Thyroid gland (tissue), 4 donors: ENCODE measurements at regions not wholly inside any gene's neighbourhood (a gene's known extent, or its start where the extent isn't known, plus 50 kb on each side); places are given as distances from the start of the nearest gene placed in this dataset.

Source experiments
- DNase-seq, 2 donors: peaks; one replicate each; pipeline ENCODE4 v3.0.0-alpha.2; 2019
- H3K27ac ChIP-seq, 3 donors: fragments of 200-600 bp; sonication (generic); 1 replicate in 2 of 3; 2 replicates in 1 of 3; pipeline ENCODE4 v1.5.1; 2016 to 2019; ENCODE audit warnings: mild to moderate bottlenecking in 1 of 3, moderate library complexity in 1 of 3
- H3K27me3 ChIP-seq: fragments of 200-600 bp; sonication (generic); one replicate; pipeline ENCODE4 v1.5.1; 2019
- H3K36me3 ChIP-seq, 2 donors: fragments of 200-600 bp; sonication (generic); one replicate each; pipeline ENCODE4 v1.5.1; 2016 to 2019
- H3K4me1 ChIP-seq, 2 donors: fragments of 200-600 bp; sonication (generic); one replicate each; pipeline ENCODE4 v1.5.1; 2017 to 2019
- H3K4me3 ChIP-seq, 3 donors: fragments of 200-600 bp; sonication (generic); replicated peaks in 1 of 3; 1 replicate in 2 of 3; 2 replicates in 1 of 3; pipeline ENCODE4 v1.5.1; 2016; ENCODE audit warnings: mild to moderate bottlenecking in 1 of 3
- H3K9me3 ChIP-seq: fragments of 200-600 bp; sonication (generic); one replicate; pipeline ENCODE4 v1.5.1; 2017
- CTCF ChIP-seq, 6 experiments: fragments of 200-600 bp in 3 of 6; fragments of 450-650 bp in 3 of 6; sonication (generic) in 3 of 6; IDR thresholded peaks; one replicate each; pipeline ENCODE4 v1.5.1; 2016 to 2019; ENCODE audit warnings: antibody characterized with exemption in 6 of 6, mild to moderate bottlenecking in 2 of 6, inconsistent platforms in 1 of 6, moderate library complexity in 1 of 6
- POLR2A ChIP-seq, 2 donors: fragments of 450-650 bp; IDR thresholded peaks; one replicate each; pipeline ENCODE4 v1.6.1; 2017; ENCODE audit warnings: antibody characterized with exemption in 2 of 2, mild to moderate bottlenecking in 2 of 2, moderate library complexity in 1 of 2
- WGBS, 2 donors: methylation state at CpG; one replicate each; pipeline ENCODE4 v1.1.5; 2017; 5-methylcytosine and 5-hydroxymethylcytosine counted together
- intact Hi-C: fragments of 100-400 bp; cut with DNase I; formaldehyde crosslinking; loops from one replicate; pipeline ENCODE4 v1.15.1; 2023

GRCh38 chr19:31545777-31546176, 196.5 kb upstream of the TSHZ3 start:
- WGBS, 2 donors: 50 to 65% methylated on average over 2 of the region's 2 CpGs
- no peak for TF ChIP-seq POLR2A (IDR thresholded peaks at IDR 0.05)
- TF ChIP-seq CTCF (IDR thresholded peaks at IDR 0.05): no peak

GRCh38 chr19:31546205-31546960, 197.1 kb upstream of the TSHZ3 start:
- TF ChIP-seq POLR2A (IDR thresholded peaks at IDR 0.05): no peak
- no peak for TF ChIP-seq CTCF (IDR thresholded peaks at IDR 0.05)
- Histone ChIP-seq H3K9me3 (no peaks in the 10 kb centered on the region), H3K4me1 (no peaks in the 10 kb centered on the region), H3K4me3 (no peak overlapping the region), H3K36me3 (no peaks in the 10 kb centered on the region), H3K27me3 (no peaks in the 10 kb centered on the region), H3K27ac (no peak overlapping the region)
- intact Hi-C loops: loop anchor here (10.0 kb wide), 1 partner anchor 862 kb away; no protein-coding TSS in a partner anchor
- DNase-seq: no peak
- WGBS, 2 donors: 75 to 86% methylated on average over 9 of the region's 9 CpGs

More at GRCh38 chr19:31545777-31546176, 196.5 kb upstream of the TSHZ3 start:
- H3K4me1 ChIP-seq: no peaks in the 10 kb centered on the region
- no peaks in the 10 kb centered on the region for H3K27me3 ChIP-seq
- DNase-seq: no peak
- H3K36me3 ChIP-seq: no peaks in the 10 kb centered on the region
- no peaks in the 10 kb centered on the region for H3K9me3 ChIP-seq
- H3K4me3 ChIP-seq: no peak overlapping the region
- intact Hi-C loops: loop anchor here (10.0 kb wide), 1 partner anchor 861 kb away; no protein-coding TSS in a partner anchor
- no peak overlapping the region for H3K27ac ChIP-seq

GRCh38 chr19:31548941-31549340, 199.7 kb upstream of the TSHZ3 start:
- intact Hi-C loops: loop anchor here (10.0 kb wide), 1 partner anchor 864 kb away; no protein-coding TSS in a partner anchor
- peak; percentile 41 to 62 for DNase-seq
- TF ChIP-seq POLR2A (IDR thresholded peaks at IDR 0.05) (no peak), CTCF (IDR thresholded peaks at IDR 0.05) (peak in 4 of 6 experiments; percentile 14 to 69 (median 58))

GRCh38 chr19:31553112-31553845, 204.0 kb upstream of the TSHZ3 start:
- intact Hi-C loops: no loop called here
- Histone ChIP-seq H3K27me3 (no peaks in the 10 kb centered on the region), H3K9me3 (no peaks in the 10 kb centered on the region), H3K4me1 (no peaks in the 10 kb centered on the region), H3K36me3 (no peaks in the 10 kb centered on the region), H3K4me3 (no peak overlapping the region), H3K27ac (no peak overlapping the region)
- DNase-seq: no peak
- TF ChIP-seq POLR2A (IDR thresholded peaks at IDR 0.05) (no peak), CTCF (IDR thresholded peaks at IDR 0.05) (no peak)
- WGBS, 2 donors: 75 to 80% methylated on average over 9 of the region's 9 CpGs

More at GRCh38 chr19:31548941-31549340, 199.7 kb upstream of the TSHZ3 start:
- no peak overlapping the region for H3K27ac ChIP-seq
- 81% methylated on average over 4 of the region's 4 CpGs for WGBS, 2 donors
- H3K4me3 ChIP-seq: no peak overlapping the region
- no peaks in the 10 kb centered on the region for H3K36me3 ChIP-seq
- H3K9me3 ChIP-seq: no peaks in the 10 kb centered on the region
- no peaks in the 10 kb centered on the region for H3K4me1 ChIP-seq
- no peaks in the 10 kb centered on the region for H3K27me3 ChIP-seq

GRCh38 chr19:31553846-31554215, 204.6 kb upstream of the TSHZ3 start:
- no peak overlapping the region for H3K27ac ChIP-seq
- H3K9me3 ChIP-seq: no peaks in the 10 kb centered on the region
- intact Hi-C loops: no loop called here
- no peaks in the 10 kb centered on the region for H3K36me3 ChIP-seq
- no peak for DNase-seq
- no peaks in the 10 kb centered on the region for H3K27me3 ChIP-seq
- TF ChIP-seq CTCF (IDR thresholded peaks at IDR 0.05) (no peak), POLR2A (IDR thresholded peaks at IDR 0.05) (no peak)
- H3K4me1 ChIP-seq: no peaks in the 10 kb centered on the region
- no peak overlapping the region for H3K4me3 ChIP-seq
- 70 to 71% methylated on average over 8 of the region's 8 CpGs for WGBS, 2 donors
